ENCODE measurements at regions not wholly inside any gene's neighbourhood (a gene's known extent, or its start where the extent isn't known, plus 50 kb on each side); places are given as distances from the start of the nearest gene placed in this dataset.

DNA sequence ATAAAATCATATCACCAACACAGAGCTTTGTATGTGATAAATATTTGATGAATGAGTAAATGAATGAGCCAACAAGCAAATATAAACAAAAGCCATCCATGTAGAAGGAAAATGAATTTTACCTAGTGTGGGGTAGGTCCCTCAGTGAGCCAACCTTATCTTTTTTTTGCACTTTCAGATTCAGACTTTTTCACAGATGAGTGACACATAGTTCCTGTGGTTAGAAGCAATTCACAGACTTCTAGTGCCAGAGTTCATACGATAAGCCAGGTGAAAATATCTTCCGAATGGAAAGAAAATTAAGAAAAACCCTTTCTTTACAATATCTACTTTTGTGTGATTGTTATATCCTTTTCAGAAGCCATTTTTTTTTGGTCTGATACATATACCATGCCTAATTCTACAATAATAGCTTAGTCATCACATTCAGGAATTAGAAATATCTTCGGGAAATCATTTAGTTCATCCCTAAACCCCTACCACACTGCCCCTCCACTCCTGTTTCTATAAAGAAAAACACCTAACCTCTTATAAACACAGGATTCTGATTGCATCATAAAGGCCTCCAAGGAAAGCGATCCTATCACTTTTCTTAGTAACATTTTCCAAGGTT lies 82.7 kb upstream of the CNR1 start:
- ChIA-PET CTCF (no interaction called here), POLR2A (interaction anchor here (0.6 kb wide), 1 partner anchor 551 kb away, joined by 4 read pairs; no protein-coding TSS in a partner anchor)
- in situ Hi-C loops (cut with HindIII; ENCODE audit: low pct_unique_long_range_greater_than_20kb, low sequenced_read_pairs) (no loop called here), intact Hi-C loops (cut with micrococcal nuclease; ENCODE audit: unreplicated experiment) (no loop called here)
- no peak for DNase-seq (ENCODE audit: low read depth, low spot score)
- H3K4me1 ChIP-seq (ENCODE audit: control insufficient read depth, insufficient read depth, low read length) = no peaks in the 10 kb centered on the region
- H3K4me3 ChIP-seq (ENCODE audit: low read depth in 2 of 2, low read length in 2 of 2) = no peak overlapping the region
- H3K27ac ChIP-seq (ENCODE audit: low read length) = no peak overlapping the region
- H3K27me3 ChIP-seq (ENCODE audit: control insufficient read depth, insufficient read depth, low read length) = no peaks in the 10 kb centered on the region
- TF ChIP-seq CTCF (IDR thresholded peaks at IDR 0.05) (no peak), POLR2AphosphoS5 (IDR thresholded peaks at IDR 0.05; ENCODE audit: low read depth, low read length) (no peak), SIN3A (IDR thresholded peaks at IDR 0.05; ENCODE audit: borderline replicate concordance, insufficient read depth, low read depth, low read length) (no peak), REST (IDR thresholded peaks at IDR 0.05; ENCODE audit: insufficient read depth in 1 of 2, low read depth in 2 of 2, low read length in 1 of 2) (no peak), TCF7L2 (IDR thresholded peaks at IDR 0.05; ENCODE audit: low read depth, low read length) (no peak)
- no peaks in the 10 kb centered on the region for H3K36me3 ChIP-seq (ENCODE audit: control insufficient read depth, insufficient read depth, low read length)
- no TSS peak for BruUV-seq (replicated peaks)
- H3K9me3 ChIP-seq (ENCODE audit: control insufficient read depth, insufficient read depth, low read depth, low read length) = no peaks in the 10 kb centered on the region
- ATAC-seq = no peak

DNA sequence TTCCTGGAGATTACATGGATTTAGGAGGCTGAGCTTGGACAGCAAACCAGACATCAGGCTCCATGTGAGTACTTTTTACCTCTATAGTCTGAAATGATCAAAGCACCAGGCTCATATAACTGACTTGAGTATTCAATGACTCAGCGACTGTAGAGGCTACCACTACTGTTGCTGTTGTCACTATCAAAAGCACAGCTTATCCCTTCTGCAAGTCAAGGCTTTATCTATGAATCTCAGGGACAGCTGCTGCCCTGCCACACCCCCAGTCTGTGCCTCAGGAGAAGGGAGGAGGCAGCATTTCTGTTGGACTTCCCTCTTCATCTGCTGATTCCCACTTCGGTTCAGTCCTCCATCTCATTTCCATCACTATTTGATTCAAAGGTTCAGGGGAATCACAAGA lies 80.5 kb upstream of the CNR1 start:
- POLR2A ChIA-PET = no interaction called here
- Histone ChIP-seq H3K27ac (ENCODE audit: low read length) (no peak overlapping the region), H3K4me3 (ENCODE audit: low read depth in 2 of 2, low read length in 2 of 2) (no peak overlapping the region), H3K4me1 (ENCODE audit: control insufficient read depth, insufficient read depth, low read length) (no peaks in the 10 kb centered on the region), H3K9me3 (ENCODE audit: control insufficient read depth, insufficient read depth, low read depth, low read length) (no peaks in the 10 kb centered on the region), H3K27me3 (ENCODE audit: control insufficient read depth, insufficient read depth, low read length) (no peaks in the 10 kb centered on the region), H3K36me3 (ENCODE audit: control insufficient read depth, insufficient read depth, low read length) (no peaks in the 10 kb centered on the region)
- CTCF ChIA-PET = no interaction called here
- TF ChIP-seq REST (IDR thresholded peaks at IDR 0.05; ENCODE audit: insufficient read depth in 1 of 2, low read depth in 2 of 2, low read length in 1 of 2) (no peak), SIN3A (IDR thresholded peaks at IDR 0.05; ENCODE audit: borderline replicate concordance, insufficient read depth, low read depth, low read length) (no peak), POLR2AphosphoS5 (IDR thresholded peaks at IDR 0.05; ENCODE audit: low read depth, low read length) (no peak), CTCF (IDR thresholded peaks at IDR 0.05) (no peak), TCF7L2 (IDR thresholded peaks at IDR 0.05; ENCODE audit: low read depth, low read length) (no peak)
- in situ Hi-C loops (cut with HindIII; ENCODE audit: low pct_unique_long_range_greater_than_20kb, low sequenced_read_pairs) = no loop called here
- no TSS peak for BruUV-seq (replicated peaks)
- intact Hi-C loops (cut with micrococcal nuclease; ENCODE audit: unreplicated experiment) = no loop called here
- ATAC-seq = no peak
- no peak for DNase-seq (ENCODE audit: low read depth, low spot score)
